ENCODE measurements at regions not wholly inside any gene's neighbourhood (a gene's known extent, or its start where the extent isn't known, plus 50 kb on each side); places are given as distances from the start of the nearest gene placed in this dataset.
"Not testable (repeated sequence)": the region's sequence is repeated elsewhere in the genome, so short reads cannot be mapped to it uniquely, and the experiment has no call there.

DNA sequence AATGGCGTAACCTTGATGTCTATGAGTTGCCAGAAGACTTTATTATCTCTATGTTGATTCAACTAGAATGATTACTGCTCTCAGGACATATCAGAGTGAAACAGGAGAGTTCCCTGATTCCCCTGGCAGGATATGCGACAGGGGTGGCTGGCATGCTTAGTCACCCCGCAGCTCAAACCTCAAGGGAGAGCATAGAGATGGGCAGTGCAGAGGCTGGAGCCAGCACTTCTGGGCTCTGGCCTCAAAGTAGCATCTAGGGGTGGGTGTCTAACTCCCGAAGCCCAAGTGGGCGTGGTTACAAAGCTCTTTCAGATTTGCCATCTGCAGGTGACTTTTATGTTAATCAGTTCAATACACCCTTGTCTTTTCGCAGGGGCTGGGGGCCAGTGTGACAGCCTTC is 391.6 kb downstream of the ADCYAP1 start:
- DNase-seq (ENCODE audit: low spot score): no peak

- DNase-seq (ENCODE audit: low spot score): no peak
Observed at GRCh38 chr18:1302861-1303260, 398.2 kb downstream of the ADCYAP1 start.

DNA sequence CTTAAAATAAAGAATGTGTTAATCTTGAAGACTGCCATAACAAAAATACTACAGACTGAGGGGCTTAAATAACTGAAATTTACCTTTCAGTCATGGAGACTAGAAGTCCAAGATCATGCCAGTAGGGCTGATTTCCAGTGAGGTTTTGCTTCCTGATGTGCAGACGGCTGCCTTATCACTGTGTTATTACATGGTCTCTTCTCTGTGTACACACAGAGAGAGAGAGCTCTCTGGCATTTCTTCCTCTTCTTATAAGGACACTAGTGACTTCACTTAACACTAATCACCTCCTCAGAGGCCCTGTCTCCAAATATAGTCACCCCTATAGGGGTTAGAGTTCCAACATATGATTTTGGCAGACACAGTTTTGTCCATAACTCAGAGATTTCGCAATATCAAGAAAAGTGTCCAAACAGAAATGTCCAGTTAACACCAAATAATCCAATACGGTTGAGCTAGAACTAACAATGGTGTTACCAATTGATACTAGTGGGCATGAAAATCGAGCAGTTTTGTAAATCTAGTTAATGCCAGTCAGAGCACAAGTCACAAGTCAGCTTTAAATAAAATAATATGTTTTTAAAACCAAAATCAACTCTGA is 399.8 kb downstream of the ADCYAP1 start:
- no peak for DNase-seq (ENCODE audit: low spot score)

- no peak for DNase-seq (ENCODE audit: low spot score)
Observed at GRCh38 chr18:1306641-1307040, 402.0 kb downstream of the ADCYAP1 start.

DNA sequence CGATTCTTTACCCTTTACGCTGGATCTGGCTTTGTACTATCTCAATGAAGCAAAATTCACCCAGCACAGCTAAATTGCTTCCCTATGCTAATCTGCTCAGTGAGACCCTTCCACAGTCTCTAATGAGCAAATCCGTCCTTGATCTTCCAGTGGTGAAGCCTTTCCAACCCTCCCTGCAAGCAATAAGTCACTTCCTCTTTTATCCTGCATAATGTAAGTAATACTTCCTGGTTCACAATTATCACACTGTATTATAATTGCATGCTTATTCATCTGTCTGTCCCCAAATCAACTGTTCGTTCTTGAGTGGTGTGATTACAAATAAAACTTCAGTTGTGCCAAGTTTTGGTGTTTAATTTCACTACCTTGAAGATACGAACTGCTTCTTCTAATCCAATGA is 404.0 kb downstream of the ADCYAP1 start:
- no peak for DNase-seq (ENCODE audit: low spot score)

DNA sequence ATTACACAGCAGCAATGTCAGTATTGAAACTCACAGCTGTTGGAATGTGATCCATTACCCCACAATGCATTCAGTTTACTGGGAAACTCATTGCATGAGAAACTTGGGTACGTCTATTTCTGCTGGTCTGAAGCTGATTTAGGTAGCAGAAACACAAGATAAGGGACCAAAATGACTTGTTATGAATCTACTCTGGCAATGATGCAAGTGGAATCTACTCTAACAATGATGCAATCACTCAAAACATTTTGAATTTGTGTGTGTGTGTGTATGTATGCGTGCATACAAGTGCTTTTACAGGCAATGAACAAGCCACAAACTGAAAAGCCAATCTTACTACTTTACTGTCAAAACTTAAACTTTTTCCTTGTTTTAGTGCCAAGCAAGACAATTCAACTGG is 406.7 kb downstream of the ADCYAP1 start:
- no peak for DNase-seq (ENCODE audit: low spot score)

DNA sequence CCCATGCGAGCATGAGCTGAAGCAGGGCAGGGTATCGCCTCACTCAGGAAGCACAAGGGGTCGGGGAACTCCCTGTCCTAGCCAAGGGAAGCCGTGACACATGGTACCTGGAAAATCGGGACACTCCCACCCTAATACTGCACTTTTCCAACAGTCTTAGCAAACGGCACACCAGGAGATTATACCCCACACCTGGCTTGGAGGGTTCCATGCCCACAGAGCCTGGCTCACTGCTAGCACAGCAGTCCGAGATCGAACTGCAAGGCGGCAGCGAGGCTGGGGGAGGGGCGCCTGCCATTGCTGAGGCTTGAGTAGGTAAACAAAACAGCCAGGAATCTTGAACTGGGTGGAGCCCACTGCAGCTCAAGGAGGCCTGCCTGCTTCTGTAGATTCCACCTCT is 430.7 kb downstream of the ADCYAP1 start:
- DNase-seq (ENCODE audit: low spot score): not testable (repeated sequence)

DNA sequence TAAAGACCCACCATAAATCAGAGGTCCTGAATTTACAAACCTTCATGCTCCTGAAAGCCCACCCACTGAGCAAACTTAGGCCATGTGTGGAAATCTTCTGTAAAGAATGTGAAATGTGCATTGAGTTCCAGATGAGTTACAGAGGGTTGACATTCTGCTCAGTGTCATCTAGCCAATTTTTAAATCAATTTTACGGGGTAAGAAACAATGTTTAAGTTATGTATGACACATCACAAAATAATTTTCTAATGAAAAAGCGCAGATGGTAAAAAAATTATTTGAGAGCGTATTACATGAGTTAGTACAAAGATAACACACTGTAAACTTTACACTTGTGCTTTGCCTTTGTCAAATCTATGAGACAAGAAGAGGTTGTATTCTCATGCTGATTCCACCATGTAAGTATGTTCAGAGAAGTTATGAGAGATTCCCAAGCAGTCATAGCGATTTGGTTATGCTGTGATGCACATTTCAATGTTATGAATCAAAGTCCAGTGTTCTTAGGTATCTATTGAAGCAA is 446.3 kb downstream of the ADCYAP1 start:
- no peak for DNase-seq (ENCODE audit: low spot score)

- DNase-seq (ENCODE audit: low spot score): no peak
Observed at GRCh38 chr18:1353025-1353424, 448.4 kb downstream of the ADCYAP1 start.

- no peak for DNase-seq (ENCODE audit: low spot score)
Observed at GRCh38 chr18:1357724-1358123, 453.1 kb downstream of the ADCYAP1 start.

- DNase-seq (ENCODE audit: low spot score): no peak
Observed at GRCh38 chr18:1361936-1362335, 457.3 kb downstream of the ADCYAP1 start.

DNA sequence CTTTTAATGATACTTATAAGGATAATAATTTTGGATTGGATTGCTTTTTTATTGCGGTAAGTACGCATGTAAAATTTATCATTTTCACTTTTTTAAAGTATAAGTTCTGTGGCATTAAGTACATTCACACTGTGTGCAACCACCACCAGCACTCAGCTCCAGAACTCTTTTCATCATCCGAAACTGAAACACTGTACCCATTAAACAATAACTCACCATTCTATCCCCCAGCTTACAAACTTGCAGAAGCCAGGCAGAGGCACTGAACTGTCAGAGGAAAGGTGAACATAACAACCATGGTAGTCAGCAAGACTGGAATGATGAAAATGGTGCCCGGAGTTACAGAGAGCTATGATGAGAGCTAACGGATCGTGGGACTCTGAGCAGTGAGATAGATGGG is 465.9 kb downstream of the ADCYAP1 start:
- DNase-seq (ENCODE audit: low spot score): no peak

GRCh38 chr18:1371724-1372123 is 467.1 kb downstream of the ADCYAP1 start:
- no peak for DNase-seq (ENCODE audit: low spot score)

DNA sequence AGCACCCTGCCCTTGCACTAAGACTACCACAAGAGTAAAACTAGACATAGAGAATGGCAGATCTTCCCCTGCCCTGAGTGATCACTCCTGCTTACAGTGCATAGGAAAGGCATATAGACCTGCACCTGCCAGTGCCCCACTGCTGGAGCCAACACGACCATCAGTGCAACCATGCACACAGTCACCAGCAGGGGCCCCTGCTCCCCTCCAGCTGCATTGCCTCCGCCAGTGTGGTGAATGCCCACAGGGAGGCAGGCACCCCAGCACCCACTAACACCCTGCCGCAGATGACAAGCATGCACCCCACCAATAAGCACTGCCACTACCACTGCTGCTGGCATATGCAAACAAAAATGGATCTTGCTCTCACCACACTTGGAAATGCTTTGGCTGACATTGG is 478.8 kb downstream of the ADCYAP1 start:
- DNase-seq (ENCODE audit: low spot score): no peak

GRCh38 chr18:1388468-1388867 is 483.8 kb downstream of the ADCYAP1 start:
- not testable (repeated sequence) for DNase-seq (ENCODE audit: low spot score)

DNA sequence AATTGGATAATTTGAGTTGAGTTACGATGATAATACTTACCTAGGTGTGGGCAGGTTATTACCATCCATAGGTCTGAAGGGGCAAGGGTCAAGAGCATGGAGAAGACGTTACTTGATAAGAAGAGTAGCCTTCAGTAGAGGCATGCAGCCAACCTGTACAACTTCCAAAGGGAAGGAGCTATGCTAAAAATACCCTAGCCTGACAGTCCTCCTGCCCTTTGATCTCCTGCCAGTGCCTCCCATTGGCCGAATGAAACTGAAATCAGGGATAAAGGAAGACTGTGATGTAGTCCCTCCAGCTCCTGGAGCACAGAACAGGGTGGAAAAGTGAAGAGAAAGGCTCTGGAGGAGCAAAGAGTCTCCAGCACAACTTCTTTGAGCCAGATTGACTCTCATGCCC is 487.4 kb downstream of the ADCYAP1 start:
- DNase-seq (ENCODE audit: low spot score): no peak

DNA sequence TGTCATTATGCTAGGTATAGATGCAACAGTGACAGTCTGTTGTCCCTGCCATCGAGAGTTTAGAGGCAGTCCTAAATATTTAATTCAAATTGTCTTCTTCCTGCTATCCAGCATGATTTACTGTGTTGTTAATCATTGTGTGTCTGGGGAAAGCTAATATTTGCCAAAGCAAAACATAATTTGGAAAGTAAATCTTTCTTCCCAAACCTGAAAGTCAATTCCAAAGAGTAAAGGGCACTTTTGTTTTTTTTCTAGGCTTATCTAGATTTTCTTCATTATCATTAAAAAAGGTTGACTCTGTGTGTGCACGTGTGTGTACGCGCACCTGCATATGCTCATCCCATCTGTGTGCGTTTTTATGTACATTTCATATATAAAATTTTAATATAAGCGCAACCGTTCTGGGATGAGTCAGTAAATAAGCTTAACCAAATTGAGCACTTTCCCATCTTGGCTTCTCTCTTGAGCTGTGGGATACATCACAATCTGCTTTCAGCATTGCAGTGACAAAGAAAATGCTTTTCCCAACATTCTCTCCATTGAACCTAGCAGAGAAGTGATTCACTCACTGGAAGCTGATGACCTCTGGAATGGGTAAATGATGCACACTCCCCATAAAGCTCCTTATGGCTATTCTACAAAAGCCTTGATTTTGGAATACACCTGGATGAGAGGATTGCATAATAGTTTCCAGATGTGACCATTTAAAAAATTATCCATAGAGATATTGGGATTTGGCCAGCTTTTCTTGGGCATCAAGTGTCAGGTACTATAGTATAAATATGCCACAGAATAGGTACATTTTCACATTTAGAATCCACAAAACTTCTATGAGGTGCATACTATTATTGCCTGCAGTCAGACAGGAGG is 488.4 kb downstream of the ADCYAP1 start:
- no peak for DNase-seq (ENCODE audit: low spot score)

DNA sequence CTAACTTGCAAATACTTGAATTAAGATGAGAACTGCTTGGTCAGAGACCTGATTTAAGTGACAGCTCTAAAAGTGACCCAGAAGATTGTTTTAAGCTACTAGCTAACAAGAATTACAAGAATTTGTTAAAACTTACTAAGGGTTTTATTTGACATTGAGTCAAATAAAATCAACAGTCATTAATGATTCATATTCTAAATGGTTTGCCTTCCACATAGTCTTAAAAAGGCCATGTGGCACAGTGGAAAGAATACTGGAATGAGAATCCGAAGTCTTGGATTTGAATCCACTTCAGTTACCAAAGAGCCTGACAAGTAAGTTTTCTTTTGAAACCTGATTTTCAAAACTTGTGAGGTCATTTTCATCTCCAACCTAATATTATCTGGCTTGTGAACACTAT is 489.3 kb downstream of the ADCYAP1 start:
- no peak for DNase-seq (ENCODE audit: low spot score)

- no peak for DNase-seq (ENCODE audit: low spot score)
Observed at GRCh38 chr18:1394426-1394825, 489.8 kb downstream of the ADCYAP1 start.

GRCh38 chr18:1394966-1395365 is 490.3 kb downstream of the ADCYAP1 start:
- no peak for DNase-seq (ENCODE audit: low spot score)

- DNase-seq (ENCODE audit: low spot score): no peak
Observed at GRCh38 chr18:1408376-1408775, 503.7 kb downstream of the ADCYAP1 start.

DNA sequence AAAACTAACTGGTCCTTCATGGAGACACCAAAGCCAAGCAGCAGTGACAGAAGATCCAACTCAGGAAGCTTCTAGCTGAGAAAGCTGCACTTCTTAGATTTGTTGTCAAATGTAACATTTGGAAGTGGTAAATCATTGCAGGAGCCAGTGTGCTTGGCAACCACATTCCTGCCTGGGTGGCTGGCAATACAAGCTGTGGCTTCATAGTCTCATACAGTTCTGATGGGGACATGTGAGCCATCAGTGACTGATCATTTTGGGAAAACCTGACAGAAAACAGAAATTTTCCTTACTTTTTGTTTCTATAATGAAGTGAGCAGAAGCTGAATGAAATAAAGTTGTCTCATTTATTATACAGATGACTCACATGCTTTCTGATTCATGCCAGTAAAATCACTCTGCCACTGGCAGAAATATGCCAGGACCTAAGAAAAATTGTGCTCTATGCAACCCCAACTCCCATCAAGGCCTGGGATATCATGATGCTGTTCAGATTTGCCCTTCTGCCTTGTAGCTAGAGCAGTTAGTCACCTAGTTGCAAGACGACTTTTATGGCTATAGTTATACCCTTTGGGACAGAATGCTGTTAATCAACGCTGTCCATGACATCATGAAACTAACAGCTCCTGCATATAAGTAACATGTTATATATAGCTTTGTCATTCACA is 508.1 kb downstream of the ADCYAP1 start:
- DNase-seq (ENCODE audit: low spot score): no peak

DNA sequence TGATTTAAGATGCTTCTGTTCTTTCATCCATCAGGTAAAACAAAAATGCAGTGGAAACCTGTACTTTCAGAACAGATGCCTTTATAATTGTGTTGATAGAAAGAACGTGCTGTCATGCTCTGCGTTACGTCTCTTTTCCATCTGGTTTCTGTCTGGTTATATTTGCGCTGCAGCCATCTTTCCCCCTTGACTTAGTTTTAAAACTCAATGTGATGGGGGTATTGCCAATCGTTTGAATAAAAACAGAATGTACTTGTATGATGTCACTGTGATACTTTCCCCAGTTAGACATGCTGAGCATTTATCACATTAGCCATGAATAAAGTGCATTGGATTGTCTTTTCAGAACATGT is 508.6 kb downstream of the ADCYAP1 start:
- no peak for DNase-seq (ENCODE audit: low spot score)

Data from GM03348 (cell line).